Fibroblast of mammary gland (primary cell): ENCODE measurements at regions not wholly inside any gene's neighbourhood (a gene's known extent, or its start where the extent isn't known, plus 50 kb on each side); places are given as distances from the start of the nearest gene placed in this dataset.

Source experiments
- DNase-seq: peaks from one replicate; pipeline ENCODE4 v3.0.0-alpha.2; 2010; ENCODE audit warnings: low read depth
- H3K4me3 ChIP-seq: 2 replicates; pipeline ENCODE4 v1.5.1; 2011; ENCODE audit warnings: low read depth, mild to moderate bottlenecking, low read length, moderate library complexity; ENCODE audit not compliant: control insufficient read depth
- CTCF ChIP-seq: conservative IDR thresholded peaks from 2 replicates; pipeline ENCODE4 v1.5.1; 2011; ENCODE audit warnings: low read depth, low read length, inconsistent platforms; ENCODE audit not compliant: control insufficient read depth, insufficient read depth

GRCh38 chr3:16079519-16079918 is 95.0 kb upstream of the GALNT15 start:
- DNase-seq, result peak; percentile 87
- no peak for TF ChIP-seq CTCF

GRCh38 chr3:16081661-16082060 is 92.8 kb upstream of the GALNT15 start:
- DNase-seq, result no peak
- H3K4me3 ChIP-seq, result no peak overlapping the region
- TF ChIP-seq CTCF, result no peak

More at GRCh38 chr3:16079519-16079918, 95.0 kb upstream of the GALNT15 start:
- H3K4me3 ChIP-seq, result no peak overlapping the region

- TF ChIP-seq CTCF, result no peak
- H3K4me3 ChIP-seq, result no peak overlapping the region
- DNase-seq, result peak; percentile 67
These were observed 89.6 kb upstream of the GALNT15 start for GRCh38 chr3:16084887-16085286.

GRCh38 chr3:16085410-16085809 is 89.1 kb upstream of the GALNT15 start:
- DNase-seq, result peak; percentile 73

GRCh38 chr3:16085884-16086608 is 88.4 kb upstream of the GALNT15 start:
- DNase-seq, result peak; percentile 59
- H3K4me3 ChIP-seq, result no peak overlapping the region

More at GRCh38 chr3:16085410-16085809, 89.1 kb upstream of the GALNT15 start:
- TF ChIP-seq CTCF, result no peak
- H3K4me3 ChIP-seq, result no peak overlapping the region

GRCh38 chr3:16086690-16087089 is 87.8 kb upstream of the GALNT15 start:
- no peak for DNase-seq
- no peak overlapping the region for H3K4me3 ChIP-seq

More at GRCh38 chr3:16085884-16086608, 88.4 kb upstream of the GALNT15 start:
- no peak for TF ChIP-seq CTCF

More at GRCh38 chr3:16086690-16087089, 87.8 kb upstream of the GALNT15 start:
- TF ChIP-seq CTCF, result no peak
